GM21526 (cell line): ENCODE measurements at regions not wholly inside any gene's neighbourhood (a gene's known extent, or its start where the extent isn't known, plus 50 kb on each side); places are given as distances from the start of the nearest gene placed in this dataset.

Experiments
- ATAC-seq: cut with Tn5 transposase; IDR thresholded peaks from one replicate; pipeline ENCODE4 v1.9.1; 2021; ENCODE audit warnings: moderate library complexity; ENCODE audit not compliant: unreplicated experiment, low FRiP score

GRCh38 chr15:95407534-95407933 is 923.0 kb upstream of the NR2F2 start:
- ATAC-seq: no peak

- ATAC-seq: no peak
Observed at GRCh38 chr15:95409211-95409610, 921.3 kb upstream of the NR2F2 start.

DNA sequence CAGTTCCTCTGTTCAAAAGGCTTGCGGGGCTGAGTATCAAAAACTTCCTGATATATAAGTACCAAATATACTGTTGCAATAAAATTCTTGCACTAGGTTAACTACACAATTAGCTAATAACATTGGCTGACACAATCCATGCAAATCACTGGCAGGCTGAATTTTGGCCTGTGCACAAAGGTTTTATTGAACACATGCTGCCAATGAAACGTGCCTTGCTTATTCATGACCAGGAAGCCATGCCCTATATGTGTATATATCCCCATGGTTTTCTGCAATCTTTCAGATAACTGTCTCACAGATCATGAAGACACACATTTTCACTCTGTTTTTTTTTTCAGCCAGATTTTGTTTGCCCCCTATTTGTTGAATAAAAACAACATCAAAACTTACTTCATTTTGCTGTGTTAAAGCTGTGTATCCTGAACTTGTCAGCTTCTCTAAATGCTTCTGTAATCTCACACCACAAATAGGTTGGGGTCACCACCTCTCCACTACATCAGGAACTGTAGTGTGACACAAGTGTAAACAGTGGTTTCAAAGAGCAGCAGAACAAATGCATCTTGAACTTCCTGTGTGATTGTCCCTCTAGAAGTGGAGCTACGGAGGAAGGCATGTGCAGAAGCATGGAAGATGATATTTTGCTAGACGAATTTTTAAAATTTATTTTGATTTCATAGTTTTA is 920.7 kb upstream of the NR2F2 start:
- ATAC-seq: no peak

DNA sequence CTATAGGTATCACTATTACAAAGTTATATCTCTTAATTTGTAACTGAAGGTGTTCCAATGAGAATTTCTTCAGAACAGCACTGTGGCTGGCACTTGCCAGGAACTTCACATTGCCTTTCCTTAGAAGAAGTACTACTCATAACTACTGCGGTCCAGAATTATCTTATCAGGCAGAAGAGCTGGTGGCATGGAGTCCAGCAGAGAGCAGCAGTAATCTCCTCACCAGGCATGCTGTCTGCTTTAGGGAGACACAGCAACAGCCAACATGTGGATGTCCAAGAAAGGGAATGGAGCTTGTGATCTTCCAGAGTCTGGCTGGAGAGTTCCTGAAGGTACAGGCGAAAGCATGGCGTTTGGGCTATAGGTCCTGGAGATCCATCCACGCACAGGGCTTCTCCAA is 919.7 kb upstream of the NR2F2 start:
- no peak for ATAC-seq

- no peak for ATAC-seq
Observed at GRCh38 chr15:95416576-95416975, 913.9 kb upstream of the NR2F2 start.

- no peak for ATAC-seq
Observed at GRCh38 chr15:95417761-95418160, 912.7 kb upstream of the NR2F2 start.

DNA sequence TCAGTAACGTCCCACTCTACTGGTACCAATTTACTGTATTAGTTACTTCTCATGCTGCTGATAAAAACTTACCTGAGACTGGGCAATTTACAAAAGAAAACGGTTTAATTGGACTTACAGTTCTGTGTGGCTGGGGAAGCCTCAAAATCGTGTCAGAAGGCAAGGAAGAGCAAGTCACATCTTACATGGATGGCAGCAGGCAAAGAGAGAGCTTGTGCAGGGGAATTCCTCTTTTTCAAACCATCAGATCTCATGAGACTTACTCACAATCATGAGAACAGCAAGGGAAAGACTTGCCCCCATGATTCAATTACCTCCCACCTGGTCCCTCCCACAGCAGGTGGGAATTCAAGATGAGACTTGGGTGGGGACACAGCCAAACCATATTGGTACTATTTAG is 908.2 kb upstream of the NR2F2 start:
- no peak for ATAC-seq

- ATAC-seq: no peak
Observed at GRCh38 chr15:95425859-95426258, 904.6 kb upstream of the NR2F2 start.

DNA sequence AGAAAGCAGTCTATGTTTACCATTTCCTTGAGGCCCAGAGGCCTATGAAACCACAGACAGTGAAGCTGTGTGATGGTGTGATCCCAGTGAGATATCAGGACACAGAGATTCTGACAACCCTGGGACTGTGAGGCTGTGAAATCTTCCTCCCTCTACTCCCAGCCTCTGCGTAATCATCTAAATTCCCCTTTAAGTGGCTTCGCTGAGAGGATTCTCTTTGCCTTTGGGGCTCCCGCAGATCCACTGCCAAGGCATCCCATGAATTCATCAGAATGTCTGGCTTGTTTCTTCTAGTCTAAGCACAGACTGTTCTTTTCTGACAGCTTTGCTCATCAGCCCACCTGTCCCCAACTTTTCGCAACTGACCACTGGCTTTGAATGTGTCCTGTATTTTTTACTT is 901.2 kb upstream of the NR2F2 start:
- ATAC-seq: no peak

DNA sequence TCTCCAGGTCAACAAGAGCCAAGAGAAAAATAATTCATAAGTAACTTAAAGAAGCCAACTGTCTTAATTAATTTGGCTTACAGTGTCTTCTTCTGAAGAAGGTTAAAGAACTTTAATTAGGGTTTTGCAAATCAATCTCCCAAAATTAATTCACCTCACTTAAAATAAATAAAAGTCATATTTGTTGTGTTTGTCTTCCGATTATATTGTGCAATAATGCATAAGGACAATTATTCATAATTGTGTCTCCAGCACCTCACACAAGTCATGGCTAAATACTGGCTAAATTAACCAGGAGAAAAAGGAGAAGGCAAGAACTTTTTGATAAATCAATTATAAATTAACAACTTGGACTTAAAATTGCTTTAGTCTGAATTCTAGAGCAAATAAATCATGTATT is 899.0 kb upstream of the NR2F2 start:
- ATAC-seq: no peak

- ATAC-seq: no peak
Observed at GRCh38 chr15:95432878-95433405, 897.6 kb upstream of the NR2F2 start.

DNA sequence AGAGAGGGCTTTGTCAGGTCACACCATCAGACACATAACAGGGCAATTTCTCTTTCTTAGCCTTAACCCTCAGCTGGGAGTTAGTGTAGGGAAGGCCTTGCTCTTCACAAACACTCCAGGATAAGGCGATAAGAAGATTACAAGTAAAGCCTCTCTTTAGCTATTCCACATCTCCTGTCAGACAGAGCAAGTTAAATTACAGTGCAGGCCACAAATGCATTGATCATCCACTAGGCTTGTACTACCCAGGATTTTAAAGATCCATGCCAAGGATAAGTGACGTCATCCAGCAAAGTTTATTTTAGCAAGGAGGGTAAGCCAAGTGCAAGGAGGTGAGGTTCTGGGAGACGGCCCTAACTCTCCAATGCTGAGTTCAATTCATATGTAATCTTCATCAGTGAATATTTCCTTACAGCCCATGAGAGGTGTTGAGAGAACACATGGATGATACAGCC is 890.6 kb upstream of the NR2F2 start:
- no peak for ATAC-seq

- ATAC-seq: no peak
Observed at GRCh38 chr15:95440712-95441111, 889.8 kb upstream of the NR2F2 start.

GRCh38 chr15:95442107-95442719 is 888.3 kb upstream of the NR2F2 start:
- ATAC-seq: no peak

- ATAC-seq: no peak
Observed at GRCh38 chr15:95444860-95445259, 885.6 kb upstream of the NR2F2 start.

DNA sequence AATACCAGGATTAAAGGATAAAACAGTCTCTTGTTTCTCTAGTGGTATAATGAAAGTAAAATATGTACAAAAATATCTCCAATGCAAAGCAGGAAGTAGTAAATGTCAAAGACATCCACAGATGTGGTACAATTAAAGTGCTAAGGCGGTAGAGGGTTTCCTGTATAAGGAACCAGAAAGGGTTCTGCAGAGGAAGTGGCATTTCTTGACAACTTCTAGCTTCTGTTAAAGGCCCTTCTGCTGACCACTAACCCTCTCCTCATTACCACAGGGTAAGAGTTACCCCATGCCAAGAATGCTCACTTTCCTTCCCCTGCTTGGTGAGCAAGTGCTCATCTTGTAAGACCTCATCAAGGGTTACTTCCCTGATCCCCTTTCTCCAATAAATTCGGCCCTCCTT is 883.6 kb upstream of the NR2F2 start:
- ATAC-seq: no peak

DNA sequence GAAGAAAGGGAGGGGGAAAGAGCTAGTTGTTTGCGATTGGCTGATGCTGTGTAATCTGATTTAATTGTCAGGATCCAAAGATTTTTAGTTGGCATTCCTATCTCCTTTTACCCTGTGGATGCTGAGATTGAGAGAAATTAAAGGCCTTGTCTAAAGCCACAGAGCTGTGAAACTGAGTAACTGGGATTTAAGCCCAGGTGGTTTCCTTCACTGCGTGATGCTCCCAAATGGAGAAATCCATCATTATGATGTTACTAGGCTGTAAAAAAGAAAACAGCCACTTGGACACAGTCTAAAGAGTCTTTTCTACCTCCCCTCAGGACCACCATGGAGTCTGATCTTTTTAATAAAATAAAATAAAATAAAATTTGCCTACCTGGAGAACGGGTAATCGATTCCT is 883.0 kb upstream of the NR2F2 start:
- ATAC-seq: no peak

DNA sequence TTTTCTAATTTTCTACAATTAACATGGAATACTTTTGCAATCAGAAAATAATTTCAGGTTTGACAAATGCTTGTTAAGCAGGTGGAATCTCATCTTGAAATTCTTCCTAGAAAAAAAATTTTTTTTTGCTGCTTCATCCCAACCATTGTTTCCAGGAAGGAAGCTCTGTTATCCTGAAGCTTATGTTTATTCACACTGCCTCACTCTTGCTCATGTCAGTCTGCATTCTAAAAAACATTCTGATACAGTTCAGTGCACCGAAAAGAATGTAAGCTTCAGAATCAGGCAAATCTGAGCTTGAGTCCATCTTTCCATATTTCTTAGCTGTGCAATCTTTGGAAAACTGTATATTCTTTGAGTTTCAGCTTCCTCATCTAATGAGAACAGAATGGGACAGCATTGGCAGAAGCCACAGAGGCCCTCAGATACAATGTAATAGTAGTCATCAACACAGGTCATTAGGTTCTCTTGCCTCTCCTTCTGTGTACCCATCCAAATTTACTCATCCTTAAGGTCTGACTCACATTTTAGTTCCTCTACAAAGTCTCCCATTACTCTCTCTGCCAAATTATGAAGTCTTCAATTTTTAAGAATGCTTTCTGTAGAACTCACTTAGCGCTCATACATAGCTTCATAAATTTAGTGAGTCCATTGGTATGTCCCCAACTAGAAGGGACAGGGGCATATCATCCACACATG is 881.8 kb upstream of the NR2F2 start:
- no peak for ATAC-seq

DNA sequence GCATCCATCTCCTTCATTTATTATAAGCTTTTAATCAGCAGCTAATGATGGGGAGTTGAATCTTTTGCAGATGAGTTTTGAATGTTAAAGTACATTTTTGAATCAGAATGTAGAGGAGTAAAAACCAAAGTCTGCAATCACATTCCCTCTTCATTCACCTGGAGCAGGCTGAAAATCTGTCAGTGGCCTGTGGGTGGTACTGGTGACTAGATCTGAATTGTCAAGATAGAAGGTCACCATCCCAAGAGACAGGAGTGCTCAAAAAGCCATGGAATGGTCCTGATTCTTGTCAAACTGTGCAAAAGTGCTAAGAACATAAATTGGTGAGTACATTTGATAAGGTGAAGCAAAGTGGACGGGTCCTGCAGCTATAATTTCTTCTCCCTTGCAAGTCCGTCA is 881.3 kb upstream of the NR2F2 start:
- ATAC-seq: no peak

GRCh38 chr15:95450413-95450812 is 880.1 kb upstream of the NR2F2 start:
- ATAC-seq: no peak

DNA sequence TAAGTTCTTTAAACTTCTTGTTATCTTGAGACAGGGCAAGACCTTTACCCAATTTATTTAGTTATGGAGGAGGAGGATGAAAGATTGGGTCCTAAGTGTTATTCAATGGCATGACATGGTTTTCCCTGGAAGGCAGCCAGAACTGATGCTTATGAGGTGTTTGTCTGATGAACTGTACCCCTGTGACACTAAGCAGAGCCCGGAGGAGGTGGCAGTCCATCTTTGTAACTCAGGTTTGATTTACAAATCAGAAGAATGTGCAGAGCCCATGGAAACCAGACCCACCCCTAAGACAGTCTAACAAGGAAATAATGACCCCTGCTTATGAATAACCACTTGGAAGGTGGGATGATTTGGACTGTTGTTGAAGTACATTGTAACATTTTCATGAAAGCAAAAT is 878.6 kb upstream of the NR2F2 start:
- no peak for ATAC-seq
